ENCODE measurements at regions not wholly inside any gene's neighbourhood (a gene's known extent, or its start where the extent isn't known, plus 50 kb on each side); places are given as distances from the start of the nearest gene placed in this dataset.

GRCh38 chr1:56423716-56424115 lies 155.6 kb downstream of the PLPP3 start:
- FAIRE-seq (no peak), ATAC-seq (no peak), DNase-seq (ENCODE audit: low read depth, low spot score) (no peak)
- H3K9me3 ChIP-seq (replicated peaks; ENCODE audit: control insufficient read depth, insufficient read depth, low read length), result no peaks in the 10 kb centered on the region
- H3K79me2 ChIP-seq (ENCODE audit: control insufficient read depth, insufficient read depth, low read length), result no peaks in the 10 kb centered on the region
- no peaks in the 10 kb centered on the region for H4K20me1 ChIP-seq (ENCODE audit: control insufficient read depth, insufficient read depth)
- H3K36me3 ChIP-seq (ENCODE audit: control insufficient read depth in 2 of 2, insufficient read depth in 2 of 2, low read length in 1 of 2), result no peaks in the 10 kb centered on the region
- no peaks in the 10 kb centered on the region for H3K4me1 ChIP-seq (ENCODE audit: control insufficient read depth, insufficient read depth, low read length)
- in situ Hi-C loops (cut with MboI) (no loop called here), intact Hi-C loops (cut with micrococcal nuclease; ENCODE audit: unreplicated experiment) (no loop called here)
- no peak overlapping the region for H3K4me3 ChIP-seq
- no peak overlapping the region for H3K4me2 ChIP-seq (ENCODE audit: control insufficient read depth, insufficient read depth)
- TF ChIP-seq BHLHE40 (IDR thresholded peaks at IDR 0.05; ENCODE audit: borderline replicate concordance in 1 of 2, low read depth in 2 of 2, low read length in 1 of 2) (no peak), ZZZ3 (IDR thresholded peaks at IDR 0.05; ENCODE audit: control insufficient read depth, insufficient read length, low read depth) (no peak), MYC (IDR thresholded peaks at IDR 0.05; ENCODE audit: insufficient read depth, insufficient read length, insufficient replicate concordance, low read length, severe bottlenecking) (no peak), ATF3 (IDR thresholded peaks at IDR 0.05; ENCODE audit: borderline replicate concordance, extremely low read depth, low read depth, low read length) (no peak), RBBP5 (conservative IDR thresholded peaks at IDR 0.05) (no peak), GATAD2B (conservative IDR thresholded peaks at IDR 0.05; ENCODE audit: low read depth) (no peak), ZBTB40 (IDR thresholded peaks at IDR 0.05; ENCODE audit: borderline replicate concordance) (no peak), BCL11A (IDR thresholded peaks at IDR 0.05; ENCODE audit: low read depth, low read length) (no peak), EED (IDR thresholded peaks at IDR 0.05; ENCODE audit: low read depth) (no peak), FOXM1 (IDR thresholded peaks at IDR 0.05; ENCODE audit: low read depth, low read length) (no peak), ZBTB11 (CRISPR knock-in tag; IDR thresholded peaks at IDR 0.05) (no peak), RAD21 (IDR thresholded peaks at IDR 0.05; ENCODE audit: insufficient read depth, low read depth, low read length) (no peak), TCF12 (IDR thresholded peaks at IDR 0.05; ENCODE audit: low read depth, low read length) (no peak)
- POLR2A ChIA-PET, result no interaction called here
- RAD21 ChIA-PET (ENCODE audit: unreplicated experiment), result no interaction called here
- H2AFZ ChIP-seq (ENCODE audit: control insufficient read depth, low read depth, low read length), result no peak overlapping the region
- CTCF ChIA-PET, result interaction anchor here (3.9 kb wide), 1 partner anchor 13 kb away, joined by 22 read pairs; no protein-coding TSS in a partner anchor
- no peaks in the 10 kb centered on the region; a peak in 2 of 4 replicates for H3K27me3 ChIP-seq (replicated peaks in 1 of 2; ENCODE audit: control insufficient read depth in 2 of 2, insufficient read depth in 2 of 2, low read length in 1 of 2)
- SMC1A ChIA-PET (ENCODE audit: uncharacterized antibody, unreplicated experiment), result interaction anchor here (0.9 to 3.3 kb wide), 4 partner anchors 15 to 103 kb away, joined by 4 to 19 read pairs (median 7); no protein-coding TSS in a partner anchor
- no TSS peak for BruUV-seq (replicated peaks)
- H3K9ac ChIP-seq (ENCODE audit: control insufficient read depth, insufficient read depth, low read length), result no peak overlapping the region
- H3K27ac ChIP-seq (ENCODE audit: control insufficient read depth, insufficient read depth), result no peak overlapping the region
- WGBS (ENCODE audit: insufficient coverage, insufficient replicate concordance, low lambda C conversion rate, missing lambda C conversion rate), result 21% methylated on average over 4 of the region's 4 CpGs
